Esophagus mucosa (tissue), 1 donor: ENCODE measurements at regions not wholly inside any gene's neighbourhood (a gene's known extent, or its start where the extent isn't known, plus 50 kb on each side); places are given as distances from the start of the nearest gene placed in this dataset.
A peak's percentile ranks its signal among the peaks of the same experiment; 100 is the strongest.
"Not testable (repeated sequence)": the region's sequence is repeated elsewhere in the genome, so short reads cannot be mapped to it uniquely, and the experiment has no call there.

Experiments used
- ATAC-seq: fragments of 200-7000 bp; cut with Tn5 transposase; one replicate; pipeline ENCODE4 v1.9.1; 2020
- donor health status: DM: yes; HTN: yes; CAD: no.

- not testable (repeated sequence) for ATAC-seq
These were observed 64.8 kb downstream of the B4GALT7 start for GRCh38 chr5:177664737-177665136.

GRCh38 chr5:177665172-177665571 lies 65.2 kb downstream of the B4GALT7 start:
- ATAC-seq: not testable (repeated sequence)

- ATAC-seq: not testable (repeated sequence)
These were observed 66.0 kb downstream of the B4GALT7 start for GRCh38 chr5:177665960-177666359.

GRCh38 chr5:177671035-177671754 lies 71.3 kb downstream of the B4GALT7 start:
- ATAC-seq: peak; percentile 50

- peak; percentile 66 for ATAC-seq
These were observed 72.1 kb downstream of the B4GALT7 start for GRCh38 chr5:177671755-177672690.
